Suprapubic skin (tissue), 4 donors: ENCODE measurements at regions not wholly inside any gene's neighbourhood (a gene's known extent, or its start where the extent isn't known, plus 50 kb on each side); places are given as distances from the start of the nearest gene placed in this dataset.

ENCODE experiments used
- DNase-seq, 2 donors: peaks; one replicate each; pipeline ENCODE4 v3.0.0-alpha.2; 2019; ENCODE audit warnings: low spot score in 2 of 2
- H3K27ac ChIP-seq: fragments of 200-600 bp; sonication (generic); one replicate; pipeline ENCODE4 v1.5.1; 2019
- H3K27me3 ChIP-seq: fragments of 200-600 bp; sonication (generic); one replicate; pipeline ENCODE4 v1.5.1; 2019
- H3K36me3 ChIP-seq: fragments of 200-600 bp; sonication (generic); one replicate; pipeline ENCODE4 v1.5.1; 2019
- H3K4me1 ChIP-seq: fragments of 200-600 bp; sonication (generic); one replicate; pipeline ENCODE4 v1.5.1; 2019
- H3K4me3 ChIP-seq: fragments of 200-600 bp; sonication (generic); one replicate; pipeline ENCODE4 v1.5.1; 2019; ENCODE audit warnings: mild to moderate bottlenecking
- H3K9me3 ChIP-seq: fragments of 200-600 bp; sonication (generic); one replicate; pipeline ENCODE4 v1.5.1; 2019
- EP300 ChIP-seq: sonication (generic); formaldehyde crosslinking; IDR thresholded peaks from one replicate; pipeline ENCODE4 v1.6.1; 2017; ENCODE audit warnings: antibody characterized with exemption
- POLR2A ChIP-seq, 2 donors: fragments of 450-650 bp; IDR thresholded peaks; one replicate each; pipeline ENCODE4 v1.6.1; 2017; ENCODE audit warnings: antibody characterized with exemption in 2 of 2, mild to moderate bottlenecking in 2 of 2, moderate library complexity in 2 of 2
- POLR2AphosphoS5 ChIP-seq, 3 donors: sonication (generic); formaldehyde crosslinking; IDR thresholded peaks; one replicate each; pipeline ENCODE4 v1.6.1; 2017; ENCODE audit warnings: antibody characterized with exemption in 3 of 3
- WGBS: methylation state at CpG from one replicate; pipeline ENCODE4 v1.1.5; 2018; 5-methylcytosine and 5-hydroxymethylcytosine counted together
- TF ChIP-seq, protein P1 (sequence below), 2 donors: fragments of 200-600 bp in 1 of 2; fragments of 450-650 bp in 1 of 2; sonication (generic) in 1 of 2; IDR thresholded peaks; one replicate each; pipeline ENCODE4 v1.5.1; 2016 to 2019; ENCODE audit warnings: antibody characterized with exemption in 2 of 2, mild to moderate bottlenecking in 1 of 2, moderate library complexity in 1 of 2

DNA sequence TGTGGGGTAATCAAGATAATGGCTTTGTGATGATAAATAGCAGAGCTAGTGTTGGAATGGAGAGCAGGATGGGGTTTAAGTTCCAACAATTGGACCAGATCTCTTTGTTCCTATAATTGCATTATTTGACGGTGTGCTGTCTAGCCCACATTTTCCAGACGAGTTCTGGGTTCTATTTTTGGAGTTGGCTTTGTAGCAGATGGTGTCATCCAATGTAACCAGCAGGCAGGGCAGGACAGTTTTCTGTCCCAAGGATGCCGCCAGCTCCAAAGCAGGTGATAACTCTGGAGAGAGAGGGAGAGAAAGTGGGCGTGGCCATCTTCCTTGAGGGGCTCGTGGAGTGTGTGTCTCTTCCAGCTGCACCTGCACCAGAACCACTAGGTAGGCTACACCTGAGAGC lies 251.3 kb downstream of the KIF4B start:
- H3K9me3 ChIP-seq, result no peaks in the 10 kb centered on the region
- no peak overlapping the region for H3K27ac ChIP-seq
- DNase-seq, result no peak
- no peaks in the 10 kb centered on the region for H3K4me1 ChIP-seq
- H3K27me3 ChIP-seq, result no peaks in the 10 kb centered on the region
- H3K4me3 ChIP-seq, result no peak overlapping the region
- TF ChIP-seq POLR2A (IDR thresholded peaks at IDR 0.05), result no peak
- no peak for TF ChIP-seq EP300
- no peak for TF ChIP-seq POLR2AphosphoS5 (IDR thresholded peaks at IDR 0.05)
- TF ChIP-seq, protein P1, sequence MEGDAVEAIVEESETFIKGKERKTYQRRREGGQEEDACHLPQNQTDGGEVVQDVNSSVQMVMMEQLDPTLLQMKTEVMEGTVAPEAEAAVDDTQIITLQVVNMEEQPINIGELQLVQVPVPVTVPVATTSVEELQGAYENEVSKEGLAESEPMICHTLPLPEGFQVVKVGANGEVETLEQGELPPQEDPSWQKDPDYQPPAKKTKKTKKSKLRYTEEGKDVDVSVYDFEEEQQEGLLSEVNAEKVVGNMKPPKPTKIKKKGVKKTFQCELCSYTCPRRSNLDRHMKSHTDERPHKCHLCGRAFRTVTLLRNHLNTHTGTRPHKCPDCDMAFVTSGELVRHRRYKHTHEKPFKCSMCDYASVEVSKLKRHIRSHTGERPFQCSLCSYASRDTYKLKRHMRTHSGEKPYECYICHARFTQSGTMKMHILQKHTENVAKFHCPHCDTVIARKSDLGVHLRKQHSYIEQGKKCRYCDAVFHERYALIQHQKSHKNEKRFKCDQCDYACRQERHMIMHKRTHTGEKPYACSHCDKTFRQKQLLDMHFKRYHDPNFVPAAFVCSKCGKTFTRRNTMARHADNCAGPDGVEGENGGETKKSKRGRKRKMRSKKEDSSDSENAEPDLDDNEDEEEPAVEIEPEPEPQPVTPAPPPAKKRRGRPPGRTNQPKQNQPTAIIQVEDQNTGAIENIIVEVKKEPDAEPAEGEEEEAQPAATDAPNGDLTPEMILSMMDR (IDR thresholded peaks at IDR 0.05), result no peak
- H3K36me3 ChIP-seq, result no peaks in the 10 kb centered on the region
- WGBS, result 49% methylated on average over 3 of the region's 5 CpGs

DNA sequence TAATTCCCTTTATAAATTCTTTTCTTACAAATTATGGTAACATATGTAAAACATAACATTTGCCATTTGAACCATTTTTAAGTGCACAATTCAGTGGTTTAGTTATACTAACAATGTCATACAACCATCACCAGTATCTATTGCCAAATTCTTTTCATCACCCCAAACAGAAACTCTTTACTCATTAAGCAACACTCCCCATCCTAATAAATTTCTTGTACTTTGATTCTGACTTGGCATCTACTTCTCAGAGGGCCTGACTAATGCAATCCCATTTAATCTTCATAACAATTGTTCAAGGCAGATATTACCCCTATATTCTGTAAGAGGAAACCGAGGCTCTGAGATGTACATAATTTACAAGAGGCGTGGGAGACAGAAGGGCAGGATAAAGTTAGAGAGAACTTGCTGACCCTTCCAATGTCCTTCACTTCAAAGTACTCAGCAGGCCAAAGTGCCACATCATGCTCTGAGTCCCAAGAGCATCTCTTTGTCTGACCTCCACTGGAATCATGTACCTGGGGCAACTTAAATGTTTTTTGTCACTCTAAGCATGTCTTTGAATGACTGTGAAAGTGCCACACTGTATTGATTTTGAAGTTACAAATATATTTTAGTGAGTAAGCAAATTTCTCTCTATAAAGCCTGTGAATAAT lies 255.3 kb downstream of the KIF4B start:
- H3K9me3 ChIP-seq, result no peaks in the 10 kb centered on the region
- TF ChIP-seq POLR2A (IDR thresholded peaks at IDR 0.05) (no peak), POLR2AphosphoS5 (IDR thresholded peaks at IDR 0.05) (no peak), EP300 (no peak)
- TF ChIP-seq, protein P1 (IDR thresholded peaks at IDR 0.05), result no peak
- no peak overlapping the region for H3K27ac ChIP-seq
- WGBS, result 72% methylated on average over 2 of the region's 2 CpGs
- no peak overlapping the region for H3K4me3 ChIP-seq
- no peak for DNase-seq
- no peaks in the 10 kb centered on the region for H3K27me3 ChIP-seq
- H3K4me1 ChIP-seq, result no peaks in the 10 kb centered on the region
- H3K36me3 ChIP-seq, result no peaks in the 10 kb centered on the region

DNA sequence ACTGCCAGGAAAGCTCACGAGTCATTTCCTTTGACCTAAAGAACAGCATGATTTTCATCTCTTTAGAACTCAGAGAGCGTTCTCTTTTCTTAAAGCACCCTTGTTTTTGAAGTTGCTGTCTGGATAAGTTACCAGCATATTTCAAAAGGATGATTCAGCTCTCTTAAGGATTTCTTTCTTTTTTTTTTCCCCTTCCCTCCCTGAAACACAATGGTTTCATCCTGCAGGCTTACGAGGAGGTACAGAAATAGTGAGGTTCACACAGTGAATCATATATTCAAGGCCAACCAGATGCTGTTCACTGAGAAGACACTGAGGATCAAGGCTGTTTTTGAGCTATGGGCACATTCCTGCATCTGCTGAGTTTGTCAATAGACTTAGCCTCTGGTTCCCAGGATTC lies 257.2 kb downstream of the KIF4B start:
- TF ChIP-seq, protein P1 (IDR thresholded peaks at IDR 0.05), result no peak
- TF ChIP-seq EP300, result no peak
- TF ChIP-seq POLR2A (IDR thresholded peaks at IDR 0.05), result no peak
- TF ChIP-seq POLR2AphosphoS5 (IDR thresholded peaks at IDR 0.05), result no peak
- H3K4me1 ChIP-seq, result no peaks in the 10 kb centered on the region
- no peaks in the 10 kb centered on the region for H3K27me3 ChIP-seq
- no peak overlapping the region for H3K27ac ChIP-seq
- DNase-seq, result no peak
- H3K36me3 ChIP-seq, result no peaks in the 10 kb centered on the region
- 54% methylated on average over 3 of the region's 3 CpGs for WGBS
- no peaks in the 10 kb centered on the region for H3K9me3 ChIP-seq
- H3K4me3 ChIP-seq, result no peak overlapping the region

DNA sequence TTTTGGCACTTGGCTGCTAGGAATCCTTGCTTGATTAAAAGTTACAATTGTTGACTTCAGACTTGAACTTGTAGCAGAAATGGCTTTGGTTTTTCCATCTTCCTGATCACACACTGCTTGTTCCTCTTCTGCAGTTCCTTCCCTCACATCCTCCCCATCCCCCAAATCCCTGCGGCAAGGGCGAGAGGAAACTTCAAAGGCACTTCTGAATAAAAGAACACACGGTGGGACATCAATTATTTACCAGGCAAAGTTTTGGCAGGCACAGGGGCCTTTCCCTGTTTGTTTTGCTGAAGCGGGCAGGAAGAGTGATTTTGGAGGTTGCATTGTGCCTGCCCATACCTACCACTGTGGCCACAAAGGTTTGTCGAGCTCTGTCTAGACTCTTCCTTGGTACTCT lies 260.9 kb downstream of the KIF4B start:
- TF ChIP-seq POLR2AphosphoS5 (IDR thresholded peaks at IDR 0.05), result no peak
- TF ChIP-seq EP300, result no peak
- no peak for TF ChIP-seq POLR2A (IDR thresholded peaks at IDR 0.05)
- TF ChIP-seq, protein P1 (IDR thresholded peaks at IDR 0.05), result no peak
- Histone ChIP-seq H3K27ac (no peak overlapping the region), H3K9me3 (no peaks in the 10 kb centered on the region), H3K36me3 (no peaks in the 10 kb centered on the region), H3K27me3 (no peaks in the 10 kb centered on the region), H3K4me3 (no peak overlapping the region), H3K4me1 (peaks cover 4% of the 10 kb centered on the region)
- no peak for DNase-seq
- WGBS, result 46% methylated on average over 5 of the region's 5 CpGs

DNA sequence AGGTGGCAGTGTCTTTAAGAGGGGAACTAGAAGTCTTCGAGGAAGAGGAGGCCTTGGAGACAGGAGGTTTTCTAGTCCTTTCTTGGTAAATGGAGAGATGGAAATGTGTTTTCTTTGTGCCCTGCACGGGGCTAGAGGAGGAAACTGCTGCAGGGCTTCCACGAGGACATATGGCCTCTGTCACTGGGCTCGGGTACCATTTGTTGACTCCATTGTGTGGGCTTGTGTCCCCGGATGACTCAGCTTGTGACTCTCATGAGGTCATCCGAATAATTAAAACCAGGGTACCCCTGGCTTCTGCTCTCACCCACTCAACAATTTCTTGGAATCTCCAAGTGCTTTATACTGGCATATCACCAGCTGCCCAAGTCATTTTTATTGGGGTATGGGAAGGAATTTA lies 261.7 kb downstream of the KIF4B start:
- no peaks in the 10 kb centered on the region for H3K27me3 ChIP-seq
- H3K9me3 ChIP-seq, result no peaks in the 10 kb centered on the region
- no peak overlapping the region for H3K27ac ChIP-seq
- H3K36me3 ChIP-seq, result no peaks in the 10 kb centered on the region
- peaks cover 6% of the 10 kb centered on the region for H3K4me1 ChIP-seq
- 75% methylated on average over 6 of the region's 6 CpGs for WGBS
- TF ChIP-seq POLR2AphosphoS5 (IDR thresholded peaks at IDR 0.05) (no peak), POLR2A (IDR thresholded peaks at IDR 0.05) (no peak), EP300 (no peak)
- TF ChIP-seq, protein P1 (IDR thresholded peaks at IDR 0.05), result no peak
- no peak overlapping the region for H3K4me3 ChIP-seq
- no peak for DNase-seq
